GM13977 (cell line): ENCODE measurements at regions not wholly inside any gene's neighbourhood (a gene's known extent, or its start where the extent isn't known, plus 50 kb on each side); places are given as distances from the start of the nearest gene placed in this dataset.

Experiments
- DNase-seq: peaks from one replicate; pipeline ENCODE4 v3.0.0; 2012; ENCODE audit warnings: low spot score
- in situ Hi-C: fragments of 300-500 bp; cut with MboI; formaldehyde crosslinking; loops from one replicate; pipeline ENCODE4 v1.12.0; 2022; ENCODE audit warnings: low sequenced_read_pairs, low pct_unique_long_range_greater_than_20kb, mixed read lengths, inconsistent platforms; ENCODE audit not compliant: unreplicated experiment
- TF ChIP-seq, protein P1 (sequence below): IDR thresholded peaks from 2 replicates; pipeline ENCODE4 v1.5.1; 2012; ENCODE audit warnings: mild to moderate bottlenecking, control low read depth; ENCODE audit not compliant: insufficient read depth; ENCODE audit errors: extremely low read depth, missing control alignments

- in situ Hi-C loops = loop anchor here (25.0 kb wide), 1 partner anchor 551 kb away; the partner anchor contains the start of gene BTG1
- DNase-seq = no peak
- TF ChIP-seq, protein P1, sequence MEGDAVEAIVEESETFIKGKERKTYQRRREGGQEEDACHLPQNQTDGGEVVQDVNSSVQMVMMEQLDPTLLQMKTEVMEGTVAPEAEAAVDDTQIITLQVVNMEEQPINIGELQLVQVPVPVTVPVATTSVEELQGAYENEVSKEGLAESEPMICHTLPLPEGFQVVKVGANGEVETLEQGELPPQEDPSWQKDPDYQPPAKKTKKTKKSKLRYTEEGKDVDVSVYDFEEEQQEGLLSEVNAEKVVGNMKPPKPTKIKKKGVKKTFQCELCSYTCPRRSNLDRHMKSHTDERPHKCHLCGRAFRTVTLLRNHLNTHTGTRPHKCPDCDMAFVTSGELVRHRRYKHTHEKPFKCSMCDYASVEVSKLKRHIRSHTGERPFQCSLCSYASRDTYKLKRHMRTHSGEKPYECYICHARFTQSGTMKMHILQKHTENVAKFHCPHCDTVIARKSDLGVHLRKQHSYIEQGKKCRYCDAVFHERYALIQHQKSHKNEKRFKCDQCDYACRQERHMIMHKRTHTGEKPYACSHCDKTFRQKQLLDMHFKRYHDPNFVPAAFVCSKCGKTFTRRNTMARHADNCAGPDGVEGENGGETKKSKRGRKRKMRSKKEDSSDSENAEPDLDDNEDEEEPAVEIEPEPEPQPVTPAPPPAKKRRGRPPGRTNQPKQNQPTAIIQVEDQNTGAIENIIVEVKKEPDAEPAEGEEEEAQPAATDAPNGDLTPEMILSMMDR = no peak
These were observed 403.4 kb upstream of the DCN start for GRCh38 chr12:91586015-91586414.

DNA sequence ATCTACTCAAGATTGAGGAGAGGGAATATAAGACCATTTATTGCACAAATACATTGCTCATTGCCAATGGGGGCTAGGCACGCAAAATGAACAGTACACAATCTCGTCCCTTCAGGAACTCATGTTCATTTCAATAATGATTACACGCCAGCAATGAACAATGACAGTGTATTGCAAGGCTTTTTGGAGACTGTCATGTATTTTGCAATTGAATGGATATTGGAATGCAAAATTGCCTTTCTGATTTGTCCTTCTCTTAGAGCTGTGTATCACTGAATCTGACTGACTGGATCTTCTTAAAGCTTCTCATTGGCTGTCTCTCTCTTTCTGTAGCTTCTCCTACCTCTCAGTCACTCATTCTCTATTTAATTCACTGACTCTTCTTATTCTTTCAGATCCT is 400.2 kb upstream of the DCN start:
- in situ Hi-C loops = loop anchor here (25.0 kb wide), 1 partner anchor 554 kb away; the partner anchor contains the start of gene BTG1
- TF ChIP-seq, protein P1 = no peak
- no peak for DNase-seq

DNA sequence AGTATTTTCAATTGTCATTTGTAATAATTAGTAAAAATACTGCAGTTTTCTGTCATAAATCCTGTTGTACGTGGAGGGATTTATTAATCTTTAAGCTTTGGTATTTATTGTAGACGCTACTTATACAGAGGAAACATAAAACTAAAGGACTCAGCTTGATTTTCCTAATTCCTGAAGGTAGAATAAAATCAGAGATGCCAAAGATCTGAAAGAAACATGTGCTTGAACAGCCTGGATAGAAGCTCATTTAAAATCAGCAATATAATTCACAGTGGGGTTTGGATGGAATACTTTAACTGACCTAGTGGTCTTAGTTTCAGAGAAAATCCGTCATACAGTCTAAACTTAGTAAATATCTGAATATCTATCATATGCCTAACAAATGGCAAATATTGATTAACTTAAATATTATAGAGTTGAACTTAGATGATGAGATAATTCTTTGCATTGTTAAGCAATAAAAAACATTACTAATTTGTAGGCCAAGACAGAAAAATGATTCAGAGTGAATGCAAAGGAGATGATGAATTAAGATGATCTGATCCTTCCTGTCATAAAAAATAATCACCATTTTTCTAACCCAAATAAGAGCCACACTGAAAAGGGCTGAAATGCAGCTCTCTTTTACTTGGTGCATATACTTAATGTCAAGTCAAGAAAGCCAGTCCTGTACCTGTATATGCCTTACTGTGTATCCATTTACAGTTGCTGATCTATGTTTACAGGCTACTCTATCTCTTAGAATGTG is 397.1 kb upstream of the DCN start:
- in situ Hi-C loops = loop anchor here (25.0 kb wide), 1 partner anchor 558 kb away; the partner anchor contains the start of gene BTG1
- DNase-seq = no peak
- TF ChIP-seq, protein P1 = no peak

DNA sequence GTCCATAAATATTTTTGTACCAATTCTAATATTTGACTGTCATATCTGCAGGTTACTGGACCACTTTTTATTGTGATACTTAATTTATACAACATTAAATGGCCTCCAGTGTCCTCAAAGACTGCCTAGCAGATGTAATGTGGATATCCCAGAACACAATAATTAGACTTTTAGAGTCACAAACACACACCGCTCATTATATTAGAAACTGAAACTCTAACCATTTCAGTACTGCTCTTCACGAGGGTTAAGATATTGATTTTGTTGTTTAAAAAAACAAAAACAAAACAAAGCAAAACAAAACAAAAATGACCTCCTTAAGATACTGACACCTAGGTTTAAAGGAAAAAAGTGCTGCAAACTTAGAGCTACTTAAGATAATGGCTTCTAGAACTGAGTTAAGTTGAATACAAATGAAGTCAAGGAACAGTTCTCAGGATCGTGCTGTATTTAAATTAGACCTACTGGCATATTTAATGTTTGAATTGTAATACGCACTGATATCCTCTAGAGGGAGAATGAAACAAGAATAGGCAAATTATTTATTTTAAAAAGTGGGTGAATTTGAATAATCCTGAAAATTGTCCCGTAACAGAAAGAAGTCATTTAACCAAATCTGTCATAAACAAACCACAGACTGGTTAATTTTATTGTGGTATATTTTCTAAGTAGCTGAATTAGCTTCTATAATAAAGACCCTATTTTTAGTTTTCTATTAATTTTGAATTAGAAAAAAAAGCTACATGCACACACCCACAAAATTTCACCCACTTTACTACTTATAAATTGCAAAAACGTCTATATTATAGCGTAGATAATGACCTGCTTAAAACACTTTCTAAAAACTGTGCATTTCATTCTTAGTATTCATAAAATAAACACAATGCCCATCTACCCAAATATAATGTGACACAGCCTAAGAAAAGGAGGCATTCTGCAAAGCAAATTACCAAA is 395.2 kb upstream of the DCN start:
- peak; percentile 37 for DNase-seq
- in situ Hi-C loops = loop anchor here (25.0 kb wide), 1 partner anchor 559 kb away; the partner anchor contains the start of gene BTG1
- TF ChIP-seq, protein P1 = peak; percentile 49

DNA sequence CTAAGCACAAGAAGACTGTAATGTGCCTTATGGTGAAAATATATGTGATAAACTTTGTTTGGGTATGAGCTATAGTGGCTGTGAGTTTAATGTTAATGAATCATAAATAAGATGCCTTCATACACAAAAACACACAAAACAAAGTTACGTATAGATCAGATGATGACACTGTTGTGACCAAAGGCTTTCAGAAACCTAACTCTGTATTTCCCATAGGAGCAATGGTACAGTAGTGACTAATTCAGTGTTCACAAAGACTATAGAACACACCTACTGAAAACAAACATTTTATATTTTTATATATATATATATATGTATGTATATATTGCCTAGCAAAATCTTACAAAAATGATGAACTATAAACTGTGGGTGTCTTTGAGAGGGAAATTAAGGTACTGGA is 393.8 kb upstream of the DCN start:
- no peak for DNase-seq
- TF ChIP-seq, protein P1 = no peak
- in situ Hi-C loops = loop anchor here (25.0 kb wide), 1 partner anchor 561 kb away; the partner anchor contains the start of gene BTG1

DNA sequence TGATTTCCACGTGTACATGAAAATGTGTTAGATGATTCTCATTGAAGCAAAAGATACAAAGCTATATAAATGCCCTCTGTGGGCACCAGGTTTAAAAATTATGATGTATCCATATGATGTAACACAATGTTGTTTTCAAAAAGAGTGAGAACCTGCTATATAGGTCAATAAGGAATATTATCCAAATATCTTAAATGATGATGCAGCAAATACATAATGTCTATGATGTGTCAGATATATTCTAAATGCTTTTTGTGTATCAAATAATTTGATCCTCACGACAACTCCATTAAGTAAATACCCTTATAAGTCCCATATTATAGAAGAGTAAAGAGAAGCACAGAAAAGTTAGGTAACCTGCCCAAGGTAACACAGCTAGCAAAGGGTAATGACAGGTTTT is 393.0 kb upstream of the DCN start:
- no peak for DNase-seq
- TF ChIP-seq, protein P1 = no peak
- in situ Hi-C loops = loop anchor here (25.0 kb wide), 1 partner anchor 562 kb away; the partner anchor contains the start of gene BTG1
